ENCODE measurements at regions not wholly inside any gene's neighbourhood (a gene's known extent, or its start where the extent isn't known, plus 50 kb on each side); places are given as distances from the start of the nearest gene placed in this dataset.

- DNase-seq (ENCODE audit: insufficient read length, low spot score) (no peak), FAIRE-seq (no peak)
- TF ChIP-seq CTCF (IDR thresholded peaks at IDR 0.05; ENCODE audit: insufficient read depth, missing control alignments): no peak
Observed at GRCh38 chr14:96617635-96618034, 115.5 kb downstream of the PAPOLA start.

DNA sequence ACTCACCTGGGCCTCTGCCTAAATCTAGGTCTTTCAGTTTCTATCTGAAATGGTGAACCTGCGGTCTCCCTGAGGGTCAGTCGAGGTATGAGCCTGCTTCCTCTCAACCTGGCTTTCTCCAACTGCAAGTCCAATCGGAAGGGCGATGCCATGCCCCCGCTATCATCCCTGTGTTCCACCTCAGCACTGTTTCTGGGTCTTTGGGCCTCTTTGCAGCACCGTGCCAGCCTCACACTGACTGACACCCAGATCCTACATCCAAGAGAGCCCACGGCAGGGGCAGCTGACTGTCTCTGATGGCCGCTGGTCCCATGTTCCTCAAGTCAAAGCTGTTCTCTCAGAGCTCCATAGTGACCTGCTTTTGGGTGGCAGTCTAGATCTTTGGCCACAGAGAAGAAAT is 120.7 kb downstream of the PAPOLA start:
- TF ChIP-seq CTCF (IDR thresholded peaks at IDR 0.05; ENCODE audit: insufficient read depth, missing control alignments): no peak
- FAIRE-seq: no peak
- no peak for DNase-seq (ENCODE audit: insufficient read length, low spot score)

GRCh38 chr14:96623676-96624484 is 121.7 kb downstream of the PAPOLA start:
- no peak for FAIRE-seq
- no peak for TF ChIP-seq CTCF (IDR thresholded peaks at IDR 0.05; ENCODE audit: insufficient read depth, missing control alignments)

GRCh38 chr14:96624661-96625425 is 122.7 kb downstream of the PAPOLA start:
- TF ChIP-seq CTCF (IDR thresholded peaks at IDR 0.05; ENCODE audit: insufficient read depth, missing control alignments): no peak
- DNase-seq (ENCODE audit: insufficient read length, low spot score): no peak
- FAIRE-seq: no peak

More at GRCh38 chr14:96623676-96624484, 121.7 kb downstream of the PAPOLA start:
- DNase-seq (ENCODE audit: insufficient read length, low spot score): no peak

- no peak for FAIRE-seq
- TF ChIP-seq CTCF (IDR thresholded peaks at IDR 0.05; ENCODE audit: insufficient read depth, missing control alignments): no peak
- no peak for DNase-seq (ENCODE audit: insufficient read length, low spot score)
Observed at GRCh38 chr14:96625426-96625985, 123.3 kb downstream of the PAPOLA start.

- DNase-seq (ENCODE audit: insufficient read length, low spot score) (no peak), FAIRE-seq (no peak)
- TF ChIP-seq CTCF (IDR thresholded peaks at IDR 0.05; ENCODE audit: insufficient read depth, missing control alignments): no peak
Observed at GRCh38 chr14:96626121-96626768, 124.1 kb downstream of the PAPOLA start.

All from D721Med (cell line).